ENCODE measurements at regions not wholly inside any gene's neighbourhood (a gene's known extent, or its start where the extent isn't known, plus 50 kb on each side); places are given as distances from the start of the nearest gene placed in this dataset.

- TF ChIP-seq CTCF (IDR thresholded peaks at IDR 0.05) (no peak), TCF7L2 (IDR thresholded peaks at IDR 0.05; ENCODE audit: low read depth, low read length) (no peak), POLR2AphosphoS5 (IDR thresholded peaks at IDR 0.05; ENCODE audit: low read depth, low read length) (no peak), SIN3A (IDR thresholded peaks at IDR 0.05; ENCODE audit: borderline replicate concordance, insufficient read depth, low read depth, low read length) (no peak), REST (IDR thresholded peaks at IDR 0.05; ENCODE audit: insufficient read depth in 1 of 2, low read depth in 2 of 2, low read length in 1 of 2) (no peak)
- H3K36me3 ChIP-seq (ENCODE audit: control insufficient read depth, insufficient read depth, low read length), result no peaks in the 10 kb centered on the region
- no peak for ATAC-seq
- no TSS peak for BruUV-seq (replicated peaks)
- CTCF ChIA-PET, result no interaction called here
- in situ Hi-C loops (cut with HindIII; ENCODE audit: low pct_unique_long_range_greater_than_20kb, low sequenced_read_pairs), result no loop called here
- intact Hi-C loops (cut with micrococcal nuclease; ENCODE audit: unreplicated experiment), result no loop called here
- no peaks in the 10 kb centered on the region for H3K27me3 ChIP-seq (ENCODE audit: control insufficient read depth, insufficient read depth, low read length)
- H3K9me3 ChIP-seq (ENCODE audit: control insufficient read depth, insufficient read depth, low read depth, low read length), result no peaks in the 10 kb centered on the region
- POLR2A ChIA-PET, result no interaction called here
- no peaks in the 10 kb centered on the region for H3K4me1 ChIP-seq (ENCODE audit: control insufficient read depth, insufficient read depth, low read length)
- H3K4me3 ChIP-seq (ENCODE audit: low read depth in 2 of 2, low read length in 2 of 2), result no peak overlapping the region
- H3K27ac ChIP-seq (ENCODE audit: low read length), result no peak overlapping the region
- no peak for DNase-seq (ENCODE audit: low read depth, low spot score)
Measured at GRCh38 chr1:208885650-208886049, 641.5 kb upstream of the PLXNA2 start.

GRCh38 chr1:208888376-208888775 is 644.2 kb upstream of the PLXNA2 start:
- in situ Hi-C loops (cut with HindIII; ENCODE audit: low pct_unique_long_range_greater_than_20kb, low sequenced_read_pairs) (no loop called here), intact Hi-C loops (cut with micrococcal nuclease; ENCODE audit: unreplicated experiment) (no loop called here)
- Histone ChIP-seq H3K9me3 (ENCODE audit: control insufficient read depth, insufficient read depth, low read depth, low read length) (no peaks in the 10 kb centered on the region), H3K36me3 (ENCODE audit: control insufficient read depth, insufficient read depth, low read length) (no peaks in the 10 kb centered on the region), H3K4me3 (ENCODE audit: low read depth in 2 of 2, low read length in 2 of 2) (no peak overlapping the region), H3K27ac (ENCODE audit: low read length) (no peak overlapping the region), H3K4me1 (ENCODE audit: control insufficient read depth, insufficient read depth, low read length) (no peaks in the 10 kb centered on the region), H3K27me3 (ENCODE audit: control insufficient read depth, insufficient read depth, low read length) (no peaks in the 10 kb centered on the region)
- TF ChIP-seq POLR2AphosphoS5 (IDR thresholded peaks at IDR 0.05; ENCODE audit: low read depth, low read length) (no peak), CTCF (IDR thresholded peaks at IDR 0.05) (no peak), SIN3A (IDR thresholded peaks at IDR 0.05; ENCODE audit: borderline replicate concordance, insufficient read depth, low read depth, low read length) (no peak), TCF7L2 (IDR thresholded peaks at IDR 0.05; ENCODE audit: low read depth, low read length) (no peak), REST (IDR thresholded peaks at IDR 0.05; ENCODE audit: insufficient read depth in 1 of 2, low read depth in 2 of 2, low read length in 1 of 2) (no peak)
- POLR2A ChIA-PET, result no interaction called here
- CTCF ChIA-PET, result no interaction called here
- no TSS peak for BruUV-seq (replicated peaks)
- ATAC-seq, result no peak
- no peak for DNase-seq (ENCODE audit: low read depth, low spot score)
